NCI-H1048 (cell line): ENCODE measurements at regions not wholly inside any gene's neighbourhood (a gene's known extent, or its start where the extent isn't known, plus 50 kb on each side); places are given as distances from the start of the nearest gene placed in this dataset.
A peak's percentile ranks its signal among the peaks of the same experiment; 100 is the strongest.

Experiments
- DNase-seq: peaks from one replicate; lab custom pipeline; 2025; lab: John Stamatoyannopoulos, UW

GRCh38 chr6:87936065-87936464 lies 111.6 kb upstream of the SPACA1 start:
- DNase-seq = no peak

- DNase-seq = no peak
These were observed 112.4 kb upstream of the SPACA1 start for GRCh38 chr6:87935196-87935595.

GRCh38 chr6:87932361-87932760 lies 115.3 kb upstream of the SPACA1 start:
- no peak for DNase-seq

- DNase-seq = peak; percentile 31
These were observed 117.8 kb upstream of the SPACA1 start for GRCh38 chr6:87929843-87930288.

GRCh38 chr6:87926687-87927086 lies 121.0 kb upstream of the SPACA1 start:
- no peak for DNase-seq

GRCh38 chr6:87926072-87926471 lies 121.6 kb upstream of the SPACA1 start:
- DNase-seq = no peak

GRCh38 chr6:87925373-87926060 lies 122.1 kb upstream of the SPACA1 start:
- no peak for DNase-seq

GRCh38 chr6:87923389-87924050 lies 124.1 kb upstream of the SPACA1 start:
- DNase-seq = no peak

- DNase-seq = no peak
These were observed 124.7 kb upstream of the SPACA1 start for GRCh38 chr6:87922947-87923330.

GRCh38 chr6:87922196-87922946 lies 125.3 kb upstream of the SPACA1 start:
- DNase-seq = no peak

- no peak for DNase-seq
These were observed 126.6 kb upstream of the SPACA1 start for GRCh38 chr6:87921034-87921433.

- no peak for DNase-seq
These were observed 127.4 kb upstream of the SPACA1 start for GRCh38 chr6:87920245-87920644.

- DNase-seq = no peak
These were observed 128.2 kb upstream of the SPACA1 start for GRCh38 chr6:87919416-87919815.

- DNase-seq = no peak
These were observed 128.6 kb upstream of the SPACA1 start for GRCh38 chr6:87919001-87919400.

- no peak for DNase-seq
These were observed 129.1 kb upstream of the SPACA1 start for GRCh38 chr6:87918461-87918941.

GRCh38 chr6:87917886-87918285 lies 129.8 kb upstream of the SPACA1 start:
- no peak for DNase-seq

GRCh38 chr6:87916446-87916845 lies 131.2 kb upstream of the SPACA1 start:
- DNase-seq = no peak

- DNase-seq = no peak
These were observed 132.8 kb upstream of the SPACA1 start for GRCh38 chr6:87914637-87915395.

- DNase-seq = no peak
These were observed 133.7 kb upstream of the SPACA1 start for GRCh38 chr6:87913974-87914373.

- no peak for DNase-seq
These were observed 135.5 kb upstream of the SPACA1 start for GRCh38 chr6:87912102-87912501.

GRCh38 chr6:87909849-87910248 lies 137.8 kb upstream of the SPACA1 start:
- no peak for DNase-seq
